ENCODE measurements at regions not wholly inside any gene's neighbourhood (a gene's known extent, or its start where the extent isn't known, plus 50 kb on each side); places are given as distances from the start of the nearest gene placed in this dataset.

DNA sequence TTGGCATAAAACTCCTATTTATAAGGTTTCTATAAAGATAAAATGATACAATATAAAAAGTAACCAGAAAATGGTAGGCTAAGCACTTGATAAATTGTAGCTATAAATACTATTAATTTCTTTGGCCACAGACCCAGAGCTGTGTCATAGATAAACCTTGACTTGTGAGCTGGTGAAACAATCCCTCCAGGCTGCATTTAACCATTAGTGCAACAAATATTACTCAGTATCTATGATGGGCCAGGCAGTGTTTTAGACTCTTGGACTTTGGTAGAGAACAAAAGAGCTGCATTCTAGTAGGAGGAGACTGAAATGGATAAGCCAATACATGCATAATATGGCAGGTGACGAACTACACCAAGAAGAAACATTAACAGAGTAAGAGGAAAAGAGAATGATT, 178.1 kb downstream of the BTG1 start:
- no peaks in the 10 kb centered on the region for H3K79me2 ChIP-seq (ENCODE audit: insufficient read depth, low read depth)
- no peak overlapping the region for H3K27ac ChIP-seq
- H3K4me1 ChIP-seq (ENCODE audit: low read depth, poor library complexity, severe bottlenecking) = no peaks in the 10 kb centered on the region
- H3K36me3 ChIP-seq (ENCODE audit: insufficient read depth) = no peaks in the 10 kb centered on the region
- H3K27me3 ChIP-seq (ENCODE audit: insufficient read depth, low read depth) = no peaks in the 10 kb centered on the region
- no peak overlapping the region for H3K4me2 ChIP-seq
- H4K20me1 ChIP-seq (ENCODE audit: insufficient read depth) = no peaks in the 10 kb centered on the region
- H3K4me3 ChIP-seq (IDR thresholded peaks at IDR 0.05; ENCODE audit: insufficient read depth, low read depth, low read length) = no peak overlapping the region
- no peak overlapping the region for H2AFZ ChIP-seq (ENCODE audit: low read depth)
- H3K9ac ChIP-seq = no peak overlapping the region
- TF ChIP-seq, protein P1, sequence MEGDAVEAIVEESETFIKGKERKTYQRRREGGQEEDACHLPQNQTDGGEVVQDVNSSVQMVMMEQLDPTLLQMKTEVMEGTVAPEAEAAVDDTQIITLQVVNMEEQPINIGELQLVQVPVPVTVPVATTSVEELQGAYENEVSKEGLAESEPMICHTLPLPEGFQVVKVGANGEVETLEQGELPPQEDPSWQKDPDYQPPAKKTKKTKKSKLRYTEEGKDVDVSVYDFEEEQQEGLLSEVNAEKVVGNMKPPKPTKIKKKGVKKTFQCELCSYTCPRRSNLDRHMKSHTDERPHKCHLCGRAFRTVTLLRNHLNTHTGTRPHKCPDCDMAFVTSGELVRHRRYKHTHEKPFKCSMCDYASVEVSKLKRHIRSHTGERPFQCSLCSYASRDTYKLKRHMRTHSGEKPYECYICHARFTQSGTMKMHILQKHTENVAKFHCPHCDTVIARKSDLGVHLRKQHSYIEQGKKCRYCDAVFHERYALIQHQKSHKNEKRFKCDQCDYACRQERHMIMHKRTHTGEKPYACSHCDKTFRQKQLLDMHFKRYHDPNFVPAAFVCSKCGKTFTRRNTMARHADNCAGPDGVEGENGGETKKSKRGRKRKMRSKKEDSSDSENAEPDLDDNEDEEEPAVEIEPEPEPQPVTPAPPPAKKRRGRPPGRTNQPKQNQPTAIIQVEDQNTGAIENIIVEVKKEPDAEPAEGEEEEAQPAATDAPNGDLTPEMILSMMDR (conservative IDR thresholded peaks at IDR 0.05; ENCODE audit: low read depth, low read length) = no peak

DNA sequence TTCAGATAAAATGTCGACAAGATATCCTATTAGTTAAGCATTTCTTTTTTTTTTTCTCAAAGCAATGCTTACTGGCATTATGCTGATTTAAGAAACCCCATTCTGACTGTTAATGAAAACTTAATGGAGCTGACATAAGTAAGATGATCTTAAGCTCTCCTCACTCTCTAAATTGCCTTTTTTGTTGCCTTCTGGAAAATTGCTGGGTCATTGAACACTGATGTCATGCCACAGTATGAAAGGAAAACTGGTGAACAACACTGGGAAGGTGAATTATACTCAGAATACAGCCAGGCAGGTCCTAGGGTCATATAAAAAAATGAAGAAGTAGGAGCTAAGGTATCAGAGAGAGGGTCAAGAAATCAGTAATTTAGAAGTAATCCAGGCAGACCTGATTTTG, 179.9 kb downstream of the BTG1 start:
- TF ChIP-seq, protein P1 (conservative IDR thresholded peaks at IDR 0.05; ENCODE audit: low read depth, low read length) = no peak
- H3K4me3 ChIP-seq (IDR thresholded peaks at IDR 0.05; ENCODE audit: insufficient read depth, low read depth, low read length) = no peak overlapping the region
- H2AFZ ChIP-seq (ENCODE audit: low read depth) = no peak overlapping the region
- H3K4me1 ChIP-seq (ENCODE audit: low read depth, poor library complexity, severe bottlenecking) = no peaks in the 10 kb centered on the region
- no peaks in the 10 kb centered on the region for H3K27me3 ChIP-seq (ENCODE audit: insufficient read depth, low read depth)
- no peak overlapping the region for H3K4me2 ChIP-seq
- H3K27ac ChIP-seq = no peak overlapping the region
- H3K36me3 ChIP-seq (ENCODE audit: insufficient read depth) = no peaks in the 10 kb centered on the region
- H4K20me1 ChIP-seq (ENCODE audit: insufficient read depth) = no peaks in the 10 kb centered on the region
- H3K79me2 ChIP-seq (ENCODE audit: insufficient read depth, low read depth) = no peaks in the 10 kb centered on the region
- no peak overlapping the region for H3K9ac ChIP-seq

DNA sequence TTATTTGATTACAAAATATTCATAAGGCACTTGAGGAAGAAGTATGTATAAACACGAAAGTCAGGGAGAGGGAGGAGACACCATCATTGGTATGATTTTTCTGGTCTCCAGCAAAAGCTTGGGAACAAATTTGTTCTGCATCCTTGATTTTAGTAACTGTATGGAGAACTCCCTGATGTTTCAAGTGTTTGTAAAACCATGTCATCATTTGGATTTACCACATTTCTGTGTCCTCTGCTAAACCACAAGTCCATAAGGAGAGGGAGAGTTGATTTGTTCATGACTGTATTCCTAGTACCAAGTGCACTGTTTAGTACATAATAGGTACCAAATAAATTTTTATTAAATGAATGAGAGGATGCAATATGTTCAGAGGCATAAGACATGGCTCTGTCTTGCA, 181.1 kb downstream of the BTG1 start:
- no peaks in the 10 kb centered on the region for H3K27me3 ChIP-seq (ENCODE audit: insufficient read depth, low read depth)
- no peak overlapping the region for H3K4me2 ChIP-seq
- no peak overlapping the region for H2AFZ ChIP-seq (ENCODE audit: low read depth)
- no peaks in the 10 kb centered on the region for H3K36me3 ChIP-seq (ENCODE audit: insufficient read depth)
- H3K9ac ChIP-seq = no peak overlapping the region
- H3K79me2 ChIP-seq (ENCODE audit: insufficient read depth, low read depth) = no peaks in the 10 kb centered on the region
- TF ChIP-seq, protein P1 (conservative IDR thresholded peaks at IDR 0.05; ENCODE audit: low read depth, low read length) = no peak
- H3K4me1 ChIP-seq (ENCODE audit: low read depth, poor library complexity, severe bottlenecking) = no peaks in the 10 kb centered on the region
- H4K20me1 ChIP-seq (ENCODE audit: insufficient read depth) = no peaks in the 10 kb centered on the region
- no peak overlapping the region for H3K4me3 ChIP-seq (IDR thresholded peaks at IDR 0.05; ENCODE audit: insufficient read depth, low read depth, low read length)
- no peak overlapping the region for H3K27ac ChIP-seq

DNA sequence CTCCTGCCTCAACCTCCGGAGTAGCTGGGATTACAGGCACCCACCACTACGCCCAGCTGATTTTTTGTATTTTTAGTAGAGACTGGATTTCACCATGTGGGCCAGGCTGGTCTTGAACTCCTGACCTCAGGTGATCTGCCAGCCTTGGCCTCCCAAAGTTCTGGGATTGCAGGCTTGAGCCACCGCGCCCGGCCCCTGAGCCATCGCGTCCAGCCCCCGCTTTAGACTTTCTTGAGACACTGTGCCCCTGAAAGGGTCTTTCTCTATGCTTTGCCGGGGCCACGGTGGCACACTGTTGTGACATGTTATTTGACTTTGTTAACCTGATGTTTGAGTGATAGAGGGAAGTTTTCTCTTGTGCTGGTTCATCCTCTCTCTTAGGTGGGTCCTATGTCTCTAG, 186.4 kb downstream of the BTG1 start:
- Histone ChIP-seq H3K36me3 (ENCODE audit: insufficient read depth) (no peaks in the 10 kb centered on the region), H3K9ac (no peak overlapping the region), H3K27ac (no peak overlapping the region), H2AFZ (ENCODE audit: low read depth) (no peak overlapping the region), H3K79me2 (ENCODE audit: insufficient read depth, low read depth) (no peaks in the 10 kb centered on the region), H3K4me1 (ENCODE audit: low read depth, poor library complexity, severe bottlenecking) (no peaks in the 10 kb centered on the region), H4K20me1 (ENCODE audit: insufficient read depth) (no peaks in the 10 kb centered on the region), H3K27me3 (ENCODE audit: insufficient read depth, low read depth) (no peaks in the 10 kb centered on the region), H3K4me3 (IDR thresholded peaks at IDR 0.05; ENCODE audit: insufficient read depth, low read depth, low read length) (no peak overlapping the region), H3K4me2 (no peak overlapping the region)
- TF ChIP-seq, protein P1 (conservative IDR thresholded peaks at IDR 0.05; ENCODE audit: low read depth, low read length) = no peak

DNA sequence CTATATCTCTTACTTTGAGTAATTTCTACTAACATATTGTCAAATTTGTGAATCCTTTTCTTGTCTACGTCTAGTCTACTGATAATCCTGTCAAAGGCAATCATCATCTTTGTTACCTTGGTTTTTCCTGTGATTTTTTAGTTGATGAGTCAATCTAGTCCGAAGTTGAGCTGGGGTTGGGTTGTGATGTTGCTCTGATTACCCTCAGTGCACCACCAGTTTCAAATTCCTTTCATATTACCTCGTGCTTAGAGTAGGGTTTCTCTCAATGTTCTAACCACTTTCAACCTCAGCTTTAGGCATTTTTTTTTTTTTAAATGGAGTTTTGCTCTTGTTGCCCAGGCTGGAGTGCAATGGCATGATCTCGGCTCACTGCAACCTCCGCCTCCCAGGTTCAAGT, 186.8 kb downstream of the BTG1 start:
- no peak overlapping the region for H2AFZ ChIP-seq (ENCODE audit: low read depth)
- no peak overlapping the region for H3K4me2 ChIP-seq
- H3K27me3 ChIP-seq (ENCODE audit: insufficient read depth, low read depth) = no peaks in the 10 kb centered on the region

More for the DNA sequence above, 186.8 kb downstream of the BTG1 start:
- Histone ChIP-seq H3K4me3 (IDR thresholded peaks at IDR 0.05; ENCODE audit: insufficient read depth, low read depth, low read length) (no peak overlapping the region), H3K9ac (no peak overlapping the region), H4K20me1 (ENCODE audit: insufficient read depth) (no peaks in the 10 kb centered on the region), H3K4me1 (ENCODE audit: low read depth, poor library complexity, severe bottlenecking) (no peaks in the 10 kb centered on the region), H3K79me2 (ENCODE audit: insufficient read depth, low read depth) (no peaks in the 10 kb centered on the region), H3K27ac (no peak overlapping the region), H3K36me3 (ENCODE audit: insufficient read depth) (no peaks in the 10 kb centered on the region)
- TF ChIP-seq, protein P1 (conservative IDR thresholded peaks at IDR 0.05; ENCODE audit: low read depth, low read length) = no peak

Measured in KMS-11 (cell line).